ENCODE measurements at regions not wholly inside any gene's neighbourhood (a gene's known extent, or its start where the extent isn't known, plus 50 kb on each side); places are given as distances from the start of the nearest gene placed in this dataset.

- TF ChIP-seq ZNF462 (CRISPR knock-in tag; IDR thresholded peaks at IDR 0.05) (no peak), EZH2phosphoT487 (IDR thresholded peaks at IDR 0.05; ENCODE audit: unreplicated experiment) (no peak), ZNF114 (CRISPR knock-in tag; IDR thresholded peaks at IDR 0.05) (no peak), ZNF331 (CRISPR knock-in tag; IDR thresholded peaks at IDR 0.05; ENCODE audit: low read depth) (no peak), POLR2AphosphoS5 (IDR thresholded peaks at IDR 0.05; ENCODE audit: low read depth) (no peak), REST (IDR thresholded peaks at IDR 0.05; ENCODE audit: unreplicated experiment) (no peak), ETS1 (IDR thresholded peaks at IDR 0.05) (no peak)
Observed at GRCh38 chr12:108409481-108409880, 70.4 kb upstream of the CMKLR1 start (continued).

Measured in GM23338 (cell line).